Stimulated activated CD4-positive, alpha-beta T cell treated with anti-CD3 and anti-CD28 coated beads, Interleukin-2, amount 100 ng/mL, for 24 hours (primary cell): ENCODE measurements at regions not wholly inside any gene's neighbourhood (a gene's known extent, or its start where the extent isn't known, plus 50 kb on each side); places are given as distances from the start of the nearest gene placed in this dataset.

Experiments
- DNase-seq, 2 donors: peaks; one replicate each; pipeline ENCODE4 v3.0.0-alpha.2; 2020

DNA sequence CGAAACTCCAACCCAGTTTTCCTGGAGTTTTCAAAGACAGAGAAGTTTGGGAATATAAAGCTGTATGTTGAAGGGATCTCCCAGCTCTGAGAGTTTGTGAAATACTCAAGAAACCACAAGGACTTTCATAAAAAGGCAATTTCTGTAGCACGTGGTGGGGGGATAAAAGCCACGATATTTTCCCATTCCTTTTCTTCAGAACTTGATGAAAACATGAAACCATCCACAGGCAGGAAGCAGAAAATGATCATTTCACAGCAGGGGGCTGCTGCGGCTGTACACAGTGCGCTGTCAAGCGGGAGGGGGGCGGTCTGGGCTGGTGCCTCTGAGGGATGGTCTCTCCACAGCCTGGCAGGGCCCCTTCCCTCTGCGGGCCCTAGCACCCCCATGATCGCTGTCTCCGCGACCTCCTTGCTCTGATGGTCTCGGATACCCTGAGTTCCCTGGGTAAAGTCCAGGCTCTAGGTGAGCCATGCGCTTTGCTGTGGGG is 423.2 kb downstream of the MN1 start:
- DNase-seq: no peak

DNA sequence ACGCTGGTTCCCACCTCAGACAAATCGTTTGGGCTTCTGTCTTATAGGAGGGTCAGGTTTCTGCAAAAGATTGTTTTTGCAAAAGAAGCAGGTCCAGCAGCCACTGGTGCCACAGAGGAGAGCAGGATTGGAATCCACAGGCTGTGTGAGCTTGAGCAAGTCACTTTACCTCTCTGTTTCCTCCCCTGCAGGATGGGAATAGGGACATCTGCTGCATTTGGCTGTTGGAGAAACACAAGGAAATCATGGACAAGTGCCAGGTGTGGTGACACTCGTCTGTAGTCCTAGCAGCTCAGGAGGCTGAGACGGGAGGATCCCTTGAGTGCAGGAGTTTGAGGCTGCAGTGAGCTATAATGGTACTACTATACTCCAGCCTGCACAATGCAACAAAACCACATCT is 422.6 kb downstream of the MN1 start:
- DNase-seq: no peak

DNA sequence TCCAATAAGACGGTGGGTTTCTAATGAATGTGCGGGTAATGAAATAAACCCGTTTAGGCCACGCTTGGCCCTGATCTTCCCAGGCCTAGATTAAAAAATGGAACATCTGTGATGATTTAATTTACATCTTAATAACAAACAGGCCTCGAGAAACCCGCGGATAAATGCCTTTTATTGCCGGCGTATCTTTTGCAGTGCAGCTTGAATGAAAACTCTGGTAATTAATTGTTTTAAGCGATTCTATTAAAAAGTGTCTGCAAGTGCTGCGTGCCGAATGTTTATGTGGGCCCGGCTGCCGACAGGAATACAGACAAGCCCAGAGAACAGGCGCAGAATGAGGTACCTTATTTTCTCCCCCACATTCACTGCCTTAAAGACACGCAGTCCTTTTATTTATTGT is 420.7 kb downstream of the MN1 start:
- DNase-seq: no peak

DNA sequence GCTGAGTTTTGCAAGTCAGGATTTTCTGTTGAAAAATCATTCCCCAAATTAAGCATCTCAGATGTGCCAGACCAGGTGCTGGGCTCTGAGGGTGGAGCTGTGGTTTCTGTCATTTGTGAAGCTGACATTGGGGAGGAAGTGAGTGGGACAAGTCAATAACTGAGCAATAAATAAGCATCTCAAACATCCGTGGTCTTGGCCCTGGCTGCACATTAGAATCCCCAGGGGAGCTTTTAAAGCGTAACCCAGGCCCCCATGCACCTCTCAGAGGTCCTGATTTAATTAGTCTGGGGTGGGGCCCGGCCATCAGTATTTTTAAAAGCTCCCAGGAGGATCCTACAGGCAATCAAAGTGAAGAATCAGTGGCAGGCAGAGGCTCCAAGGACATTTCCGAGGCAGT is 420.0 kb downstream of the MN1 start:
- DNase-seq: no peak

DNA sequence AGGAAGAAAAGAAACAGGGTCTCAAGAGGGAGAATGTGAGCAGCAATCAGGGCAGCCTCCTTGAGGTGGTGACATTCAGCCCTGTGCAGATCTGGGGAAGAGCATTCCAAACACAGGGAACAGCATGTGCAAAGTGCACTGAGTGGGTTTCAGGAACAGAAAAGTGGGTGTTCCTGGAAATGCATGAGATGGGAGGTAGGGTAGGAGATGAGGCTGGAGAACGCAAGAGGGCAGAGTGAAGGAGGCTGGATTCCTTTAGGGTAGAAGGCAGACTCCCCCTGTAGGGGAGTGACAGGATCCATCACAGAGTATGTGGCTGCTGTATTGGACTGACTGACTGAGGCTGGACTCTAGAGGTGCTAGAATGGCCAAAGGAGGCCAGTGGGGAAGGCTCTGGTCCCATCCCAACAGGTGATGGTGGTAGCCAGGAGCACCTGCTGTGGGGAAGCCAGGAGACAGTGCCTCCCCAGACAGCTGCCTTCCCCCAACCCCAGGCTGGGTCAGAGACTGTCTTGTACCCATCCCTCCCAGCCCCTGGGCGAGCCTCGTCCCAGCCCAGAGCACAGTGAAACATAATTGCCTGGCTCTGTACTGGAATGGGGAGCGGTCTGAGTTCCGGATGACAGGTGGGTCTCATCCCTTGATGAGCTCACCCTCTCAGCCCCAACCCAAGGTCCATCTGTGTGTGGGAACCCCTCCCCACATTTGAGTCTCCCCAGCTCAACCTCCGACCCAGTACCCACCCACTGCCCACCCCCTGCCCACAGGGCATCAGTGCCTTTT is 419.4 kb downstream of the MN1 start:
- no peak for DNase-seq

DNA sequence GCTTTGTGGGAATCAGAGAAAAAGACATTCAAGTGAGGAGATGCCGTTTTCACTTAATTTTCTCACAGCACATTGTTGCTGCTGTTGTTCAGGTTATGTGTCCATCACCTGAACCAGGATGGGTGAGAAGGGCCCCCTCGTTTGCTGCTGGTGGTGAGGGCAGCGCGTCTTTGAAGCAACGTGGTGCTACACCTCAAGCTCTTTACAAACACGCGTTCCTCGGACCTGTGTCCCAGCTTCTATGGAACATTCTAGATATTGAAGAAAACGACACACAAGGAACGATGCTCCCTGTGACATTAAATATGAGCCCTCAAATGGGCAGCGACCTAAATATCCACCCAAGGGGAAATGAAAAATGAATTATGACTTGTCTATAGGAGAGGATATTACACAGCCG is 418.6 kb downstream of the MN1 start:
- no peak for DNase-seq

DNA sequence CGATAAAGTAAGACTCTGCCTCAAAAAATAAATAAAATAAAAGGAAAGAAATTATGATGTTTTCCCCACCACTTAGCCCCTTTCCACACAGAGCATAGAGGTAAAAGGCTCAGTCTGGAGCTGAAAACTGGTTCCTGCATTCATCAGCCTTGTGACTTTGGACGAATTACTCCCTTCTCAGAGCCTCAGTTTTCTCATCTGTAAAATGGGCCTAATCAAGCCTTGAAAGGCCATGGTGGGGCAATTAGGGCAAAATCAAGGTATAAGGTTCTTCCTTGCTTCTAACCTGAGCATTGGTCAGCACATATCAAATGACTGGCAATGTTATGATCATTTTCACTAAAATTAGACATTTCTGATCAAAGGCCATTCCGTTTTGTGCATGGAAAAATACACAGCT is 417.7 kb downstream of the MN1 start:
- DNase-seq: no peak

DNA sequence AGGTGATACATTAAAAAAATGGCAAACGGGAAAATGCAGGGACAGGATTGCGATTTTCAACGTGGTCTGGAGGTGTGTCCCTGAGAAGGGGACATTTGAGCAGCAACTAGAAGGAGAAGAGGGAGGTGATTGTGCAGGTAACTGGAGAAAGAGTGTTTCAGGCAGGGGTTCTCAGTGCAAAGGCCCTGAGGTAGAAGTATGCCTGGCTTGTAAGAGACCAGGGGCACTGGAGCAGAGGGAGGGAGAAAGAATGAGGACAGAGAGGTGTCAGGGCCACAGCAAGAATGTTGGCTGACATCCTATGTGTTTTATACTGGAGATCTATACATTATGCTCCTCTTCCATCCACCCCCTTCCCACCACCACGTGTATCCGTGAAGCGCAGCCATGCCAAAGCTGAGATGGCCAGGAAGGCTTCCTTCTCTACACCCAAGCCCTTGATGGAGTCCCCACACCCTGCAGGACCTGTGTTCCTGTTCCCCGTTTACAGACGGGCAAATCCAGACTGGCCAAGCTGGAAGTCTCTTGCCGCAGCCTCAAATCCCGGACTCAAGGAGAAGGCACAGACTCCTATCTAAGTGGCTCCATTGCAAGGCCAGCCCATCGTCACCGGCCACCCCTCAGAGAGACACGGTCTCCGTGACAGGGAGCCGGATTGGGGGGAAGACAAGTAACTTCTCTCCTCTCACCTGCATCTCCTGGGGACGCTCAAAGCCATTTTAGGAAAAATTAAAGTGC is 416.1 kb downstream of the MN1 start:
- DNase-seq: no peak

DNA sequence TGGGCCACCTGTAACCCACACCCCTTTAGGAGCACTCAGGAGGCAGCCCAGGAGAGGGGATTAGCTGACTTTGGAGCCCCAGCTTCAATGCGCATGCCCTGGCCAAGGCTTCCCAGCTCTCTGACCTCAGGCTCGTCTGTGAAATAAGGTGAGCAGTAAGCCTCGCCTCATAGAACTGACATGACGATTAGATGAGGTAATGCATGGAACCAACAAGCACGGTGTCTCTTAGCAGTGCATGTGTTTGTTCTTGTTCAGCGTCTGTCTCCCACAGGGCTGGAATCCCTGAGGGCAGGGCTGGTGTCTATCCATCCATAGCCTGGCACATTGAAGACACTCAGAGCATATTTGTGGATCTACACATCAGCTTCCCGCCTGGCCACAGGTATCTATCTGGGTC is 415.4 kb downstream of the MN1 start:
- no peak for DNase-seq

DNA sequence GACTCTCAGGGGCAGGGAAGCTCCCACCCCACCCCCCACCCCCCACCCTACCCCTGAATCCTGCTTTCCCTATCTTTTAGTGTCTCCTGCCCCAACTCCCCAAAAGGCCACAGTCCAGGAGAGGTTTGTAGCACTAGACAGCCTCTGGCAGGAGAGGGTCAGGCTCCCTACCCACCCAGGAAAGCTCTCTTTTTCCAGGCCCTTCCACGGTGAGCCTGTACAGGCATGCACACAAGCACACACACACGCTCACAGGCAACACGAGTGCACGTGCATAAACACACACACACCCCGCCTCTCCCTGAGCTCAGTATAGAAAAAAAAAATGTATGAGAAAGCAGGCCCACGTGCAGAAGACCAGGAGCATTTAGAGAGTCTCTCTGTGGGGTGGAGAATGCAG is 414.0 kb downstream of the MN1 start:
- no peak for DNase-seq

DNA sequence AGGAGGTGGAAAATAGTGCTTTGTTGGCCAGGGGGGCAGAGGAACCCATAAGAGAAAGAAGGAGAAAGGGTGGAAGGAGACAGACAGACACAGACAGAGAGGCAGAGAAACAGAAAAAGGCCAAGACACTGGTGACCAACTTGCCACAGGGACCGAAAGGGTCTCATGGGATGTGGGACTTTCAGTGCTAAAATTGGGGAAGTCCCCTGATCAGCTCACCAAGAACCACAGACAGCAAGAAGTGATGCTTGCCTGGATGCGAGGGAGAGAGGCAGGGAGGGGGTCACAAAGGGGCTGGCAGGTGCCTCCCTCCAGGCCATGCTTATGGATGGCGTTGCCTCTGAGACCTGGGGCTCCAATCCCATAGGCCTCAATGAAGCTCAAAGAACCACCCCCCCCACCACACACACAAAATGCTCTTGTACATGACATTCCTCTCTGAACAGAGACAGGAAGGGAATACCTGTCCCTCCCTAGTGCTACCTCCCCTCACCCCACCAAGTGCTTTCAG is 413.4 kb downstream of the MN1 start:
- no peak for DNase-seq

DNA sequence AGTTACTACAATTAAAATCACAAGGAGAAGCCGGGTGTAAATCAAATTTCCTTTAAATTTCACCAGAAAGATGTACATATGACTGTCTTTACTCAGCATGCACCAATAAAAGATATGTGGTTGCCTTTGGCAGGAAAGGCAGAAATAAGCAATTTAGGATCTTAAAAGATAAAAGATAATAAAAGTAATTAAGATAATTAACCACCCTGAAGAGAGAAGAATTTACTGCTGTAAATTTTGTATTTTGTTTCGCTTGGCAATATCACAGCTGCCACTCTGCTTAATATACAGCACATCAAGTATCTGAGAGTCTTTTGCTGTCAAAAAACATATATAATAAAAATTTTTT is 411.9 kb downstream of the MN1 start:
- DNase-seq: no peak

DNA sequence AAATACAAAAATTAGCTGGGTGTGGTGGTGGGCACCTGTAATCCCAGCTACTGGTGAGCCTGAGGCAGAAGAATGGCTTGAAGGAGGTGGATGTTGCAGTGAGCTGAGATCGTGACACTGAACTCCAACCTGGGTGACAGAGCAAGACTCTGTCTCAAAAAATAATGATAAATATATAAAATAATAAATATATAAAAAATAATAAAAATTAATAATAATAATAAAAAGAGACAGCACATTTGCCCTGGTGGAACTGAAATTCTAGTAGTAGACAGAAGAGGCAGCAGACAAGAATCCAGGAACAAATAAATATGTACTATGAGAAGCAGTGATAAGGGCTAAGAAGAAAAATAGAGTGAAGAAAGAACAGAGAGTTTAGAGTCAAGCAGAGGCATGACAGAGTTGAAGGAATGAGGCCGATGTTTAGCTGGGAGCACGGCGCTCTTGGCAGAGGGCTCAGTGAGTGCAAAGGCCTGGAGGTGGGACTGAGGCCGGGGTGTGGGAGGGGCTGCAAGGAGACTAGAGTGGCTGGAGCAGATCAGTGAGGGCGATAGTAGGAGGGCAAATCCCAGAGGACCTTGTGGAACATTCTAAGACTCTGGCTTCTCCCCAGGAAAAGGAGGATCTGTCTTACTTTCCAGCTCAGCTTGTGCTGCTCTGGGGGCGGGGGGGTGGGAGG is 410.3 kb downstream of the MN1 start:
- no peak for DNase-seq

DNA sequence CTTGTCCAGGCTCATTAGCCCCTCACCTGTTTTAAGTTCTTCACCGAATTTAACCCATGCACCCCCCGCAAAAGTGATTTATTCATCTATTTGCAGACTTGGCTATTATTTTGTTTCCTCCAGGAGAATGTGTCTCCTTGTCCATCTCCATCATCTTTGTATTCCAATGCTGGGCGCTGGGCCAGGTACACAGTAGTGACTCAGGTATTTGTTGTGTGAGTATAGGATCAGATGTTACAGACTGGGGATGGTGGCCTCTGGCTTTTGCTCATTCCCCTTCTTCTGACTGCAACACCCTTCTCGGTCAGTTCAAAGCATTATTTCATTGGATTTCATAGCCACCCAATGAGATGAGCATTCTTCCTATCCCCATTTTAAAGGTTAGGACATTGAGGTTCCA is 408.2 kb downstream of the MN1 start:
- no peak for DNase-seq

DNA sequence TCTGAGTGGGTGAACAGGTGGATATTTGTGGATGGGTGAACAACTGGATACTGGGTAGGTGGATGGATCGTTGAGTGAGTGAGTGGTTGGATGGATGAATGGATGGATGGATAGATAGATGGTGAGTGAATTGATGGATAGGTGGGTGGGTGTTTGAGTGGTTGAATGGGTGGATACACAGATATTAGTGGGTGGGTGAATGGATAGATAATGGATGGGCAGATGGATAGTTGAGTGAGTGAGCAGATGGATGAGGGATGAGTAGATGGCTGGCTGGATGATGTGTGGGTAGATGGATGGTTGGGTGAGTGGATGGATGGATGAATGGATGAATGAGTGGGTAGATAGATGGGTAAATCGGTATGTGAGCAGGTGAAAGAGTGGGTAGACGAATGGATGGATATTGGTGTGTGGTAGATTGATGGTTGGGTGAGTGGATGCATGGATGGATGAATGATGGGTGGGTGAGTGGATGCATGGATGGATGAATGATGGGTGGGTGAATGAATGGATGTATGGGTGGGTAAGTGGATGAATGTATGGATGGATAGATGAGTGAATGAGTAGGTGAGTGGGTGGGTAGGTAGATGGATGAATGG is 406.7 kb downstream of the MN1 start:
- no peak for DNase-seq

DNA sequence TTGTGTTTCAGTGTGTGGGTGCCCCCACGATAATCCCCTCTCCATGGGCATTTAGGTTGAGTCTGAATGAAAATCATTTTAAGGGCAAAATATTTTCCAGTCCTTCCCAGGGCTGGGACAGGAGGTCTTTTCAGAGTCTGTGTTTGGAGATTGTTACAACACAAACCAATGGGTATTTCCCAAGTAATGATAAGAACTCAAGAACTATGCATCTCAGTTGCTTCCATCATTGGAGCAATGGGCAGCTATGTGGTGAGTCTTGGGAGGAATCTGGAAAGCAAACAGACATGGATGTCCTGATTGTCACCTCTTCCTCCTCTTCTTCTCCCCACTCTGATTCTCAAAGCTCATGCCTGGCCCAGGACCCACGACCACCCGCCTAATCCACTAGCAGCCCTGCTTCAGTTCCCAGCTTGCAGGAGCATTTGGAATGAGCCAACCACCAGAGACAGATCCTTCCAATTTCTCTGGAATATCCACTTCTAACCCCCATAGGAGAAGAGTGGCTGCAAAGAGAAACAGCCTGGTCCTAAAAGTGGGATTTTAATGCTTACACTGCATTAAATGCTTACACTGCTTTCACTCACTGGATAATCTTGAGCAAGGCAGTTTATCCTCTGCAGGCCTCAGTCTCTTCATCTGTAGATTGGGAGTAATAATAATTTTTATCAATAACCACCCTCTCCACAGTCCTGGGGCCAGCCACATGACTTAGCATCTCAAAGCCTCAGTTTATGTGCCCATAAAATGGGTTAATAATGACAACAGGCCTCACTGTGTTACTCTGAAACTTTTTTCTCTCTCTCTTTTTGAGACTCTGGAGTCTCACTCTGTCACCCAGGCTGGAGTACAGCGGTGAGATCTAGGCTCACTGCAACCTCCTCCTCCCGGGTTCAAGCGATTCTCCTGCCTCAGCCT is 404.3 kb downstream of the MN1 start:
- no peak for DNase-seq

DNA sequence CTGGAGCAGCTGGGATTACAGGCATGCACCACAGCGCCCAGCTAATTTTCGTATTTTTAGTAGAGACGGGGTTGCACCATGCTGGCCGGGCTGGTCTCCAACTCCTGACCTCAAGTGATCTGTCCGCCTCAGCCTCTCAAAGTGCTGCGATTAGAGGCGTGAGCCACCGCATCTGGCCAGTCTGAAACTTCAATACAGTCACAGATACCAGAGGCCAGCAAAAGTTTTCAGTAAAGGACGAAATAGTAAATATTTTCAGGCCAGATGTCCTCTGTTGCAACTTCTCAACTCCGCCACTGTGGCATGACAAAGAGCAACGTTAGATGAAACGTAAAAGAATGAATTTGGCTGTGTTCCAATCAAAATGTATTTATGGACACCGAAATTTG is 403.6 kb downstream of the MN1 start:
- no peak for DNase-seq

DNA sequence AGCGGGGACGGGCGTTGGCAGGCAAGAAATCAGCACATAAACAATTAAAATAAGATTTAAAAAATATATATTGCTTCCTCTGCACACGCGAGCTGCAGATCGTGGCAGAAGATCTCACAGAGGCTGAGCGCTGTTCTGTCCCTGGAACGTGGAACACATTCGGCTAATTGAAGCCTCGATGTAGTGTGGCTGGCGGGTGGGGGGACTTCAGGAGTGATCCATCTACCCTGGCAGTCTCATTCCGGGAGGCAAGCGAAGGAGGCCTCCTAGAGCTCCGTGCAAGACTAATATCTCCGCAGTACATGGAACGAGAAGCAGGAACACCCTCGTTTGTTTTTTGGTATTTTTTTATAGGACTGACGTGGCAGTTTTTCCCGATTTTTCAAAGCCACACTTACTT is 402.4 kb downstream of the MN1 start:
- DNase-seq: no peak

DNA sequence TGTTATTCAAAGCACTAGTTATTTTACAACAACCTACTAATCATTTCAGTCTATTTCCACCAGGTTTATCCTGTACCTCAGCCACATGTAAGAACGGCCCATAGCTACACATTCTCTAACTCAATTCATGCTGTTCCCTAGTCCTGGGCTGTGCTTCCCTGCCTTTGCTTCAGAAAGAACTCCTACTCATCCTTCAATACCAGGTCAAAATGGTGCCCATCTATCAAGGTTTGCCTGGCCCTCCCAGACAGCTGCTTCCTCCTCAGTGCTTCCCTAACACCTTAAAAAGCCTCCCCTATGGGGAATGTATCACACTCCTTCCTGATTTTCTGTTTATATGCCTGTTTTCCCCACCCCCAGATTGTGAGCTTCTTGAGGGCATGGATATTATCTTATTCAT is 400.7 kb downstream of the MN1 start:
- DNase-seq: no peak

DNA sequence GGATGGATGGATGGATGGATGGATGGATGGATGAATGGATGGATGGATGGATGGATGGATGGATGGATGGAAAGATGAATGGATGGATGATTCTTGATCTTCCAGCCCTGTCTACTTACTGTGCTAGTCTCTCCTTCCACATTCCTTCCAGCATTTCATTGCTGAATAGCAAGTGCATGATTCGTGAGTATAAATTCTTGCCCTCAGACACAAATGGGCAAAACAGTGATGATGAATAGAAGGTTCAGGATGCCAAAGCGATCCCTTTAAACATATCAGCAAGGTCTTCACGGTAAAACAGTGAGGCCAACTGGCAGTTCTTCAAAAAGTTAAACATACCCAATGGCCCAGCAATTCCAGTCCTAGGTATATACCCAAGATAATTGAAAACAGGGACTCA is 400.2 kb downstream of the MN1 start:
- no peak for DNase-seq

DNA sequence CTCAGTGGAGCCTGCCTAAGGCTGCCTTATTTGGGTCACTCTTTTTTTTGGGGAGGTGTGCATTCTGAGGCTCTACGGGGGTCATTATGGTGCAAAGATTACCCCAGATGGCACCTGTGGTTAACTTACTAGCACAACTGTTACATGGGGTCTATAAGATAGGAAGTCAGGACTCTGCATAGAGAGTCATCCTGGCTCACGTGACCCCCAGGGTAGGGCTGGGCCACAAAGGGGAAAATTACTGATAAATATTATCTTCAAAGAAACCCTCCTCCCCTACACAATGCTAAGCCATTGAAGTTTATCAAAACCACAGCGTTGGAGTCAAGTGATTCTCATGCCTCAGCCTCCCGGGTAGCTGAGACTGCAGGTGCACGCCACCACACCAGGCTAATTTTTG is 397.1 kb downstream of the MN1 start:
- DNase-seq: no peak

DNA sequence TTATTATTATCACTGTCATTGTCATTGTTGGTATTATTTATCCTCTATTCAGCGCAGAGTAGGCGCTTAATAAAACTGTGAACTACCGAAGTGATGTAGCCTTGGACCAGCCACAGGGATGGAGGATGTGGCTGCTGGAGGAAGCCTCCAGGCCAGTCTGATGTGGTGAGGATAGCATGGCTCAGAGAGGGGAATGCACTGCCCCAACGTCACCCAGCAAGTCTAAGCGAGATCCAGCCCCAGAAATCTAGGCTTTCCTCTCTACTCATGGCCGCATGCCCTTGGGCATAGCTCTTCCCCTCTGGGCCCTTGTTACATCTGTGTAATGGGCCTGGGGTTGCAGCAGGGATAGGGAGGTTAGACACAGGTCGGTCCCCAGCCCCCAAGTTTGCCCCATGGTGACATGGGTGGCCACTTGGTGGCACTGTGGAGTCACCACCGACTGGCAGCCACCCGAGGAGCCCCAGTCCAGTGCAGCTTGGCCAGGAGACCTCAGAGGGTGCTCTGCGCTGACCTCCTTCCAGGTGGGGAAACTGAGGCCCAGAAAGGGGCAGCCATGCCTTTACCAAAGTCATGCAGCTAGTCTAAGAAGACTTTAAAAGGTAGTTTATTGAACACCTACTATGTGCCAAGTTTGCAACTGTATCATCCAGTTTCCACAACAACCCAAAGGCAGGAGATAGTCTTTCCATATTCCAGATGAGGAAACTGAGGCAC is 395.7 kb downstream of the MN1 start:
- peak in 1 of 2 donors; percentile 54 for DNase-seq
